ENCODE measurements at regions not wholly inside any gene's neighbourhood (a gene's known extent, or its start where the extent isn't known, plus 50 kb on each side); places are given as distances from the start of the nearest gene placed in this dataset.

DNA sequence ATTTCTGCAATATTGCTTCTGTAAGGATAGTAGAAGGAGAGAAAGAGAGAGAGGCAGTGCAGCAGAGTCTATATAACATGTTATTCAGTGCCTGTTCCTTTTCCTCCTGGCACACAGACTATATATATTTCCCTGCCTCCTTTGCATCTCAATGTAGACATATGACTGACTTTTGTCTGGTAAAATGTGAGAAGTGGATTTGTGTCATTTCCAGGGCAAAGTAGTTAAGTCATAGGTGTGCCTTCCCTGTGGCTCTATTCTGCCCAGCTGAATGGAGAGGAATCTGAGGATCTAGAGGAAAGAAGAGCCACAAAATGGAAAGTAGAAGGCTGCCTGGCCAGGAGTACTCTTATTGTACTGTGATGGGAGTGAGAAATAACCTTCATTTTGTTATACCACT, 54.6 kb upstream of the CADPS start:
- TF ChIP-seq, protein P1, sequence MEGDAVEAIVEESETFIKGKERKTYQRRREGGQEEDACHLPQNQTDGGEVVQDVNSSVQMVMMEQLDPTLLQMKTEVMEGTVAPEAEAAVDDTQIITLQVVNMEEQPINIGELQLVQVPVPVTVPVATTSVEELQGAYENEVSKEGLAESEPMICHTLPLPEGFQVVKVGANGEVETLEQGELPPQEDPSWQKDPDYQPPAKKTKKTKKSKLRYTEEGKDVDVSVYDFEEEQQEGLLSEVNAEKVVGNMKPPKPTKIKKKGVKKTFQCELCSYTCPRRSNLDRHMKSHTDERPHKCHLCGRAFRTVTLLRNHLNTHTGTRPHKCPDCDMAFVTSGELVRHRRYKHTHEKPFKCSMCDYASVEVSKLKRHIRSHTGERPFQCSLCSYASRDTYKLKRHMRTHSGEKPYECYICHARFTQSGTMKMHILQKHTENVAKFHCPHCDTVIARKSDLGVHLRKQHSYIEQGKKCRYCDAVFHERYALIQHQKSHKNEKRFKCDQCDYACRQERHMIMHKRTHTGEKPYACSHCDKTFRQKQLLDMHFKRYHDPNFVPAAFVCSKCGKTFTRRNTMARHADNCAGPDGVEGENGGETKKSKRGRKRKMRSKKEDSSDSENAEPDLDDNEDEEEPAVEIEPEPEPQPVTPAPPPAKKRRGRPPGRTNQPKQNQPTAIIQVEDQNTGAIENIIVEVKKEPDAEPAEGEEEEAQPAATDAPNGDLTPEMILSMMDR (IDR thresholded peaks at IDR 0.05 in 2 of 3, conservative IDR thresholded peaks at IDR 0.05 in 1 of 3; ENCODE audit: borderline replicate concordance in 1 of 3, insufficient read depth in 1 of 3, low read depth in 2 of 3, low read length in 2 of 3): no peak
- TF ChIP-seq ZNF274 (IDR thresholded peaks at IDR 0.05; ENCODE audit: low read depth, low read length): no peak
- TF ChIP-seq ELF1 (IDR thresholded peaks at IDR 0.05; ENCODE audit: borderline replicate concordance, low read depth): no peak
- TF ChIP-seq CEBPB (IDR thresholded peaks at IDR 0.05; ENCODE audit: low read depth): no peak
